SHP77 (cell line): ENCODE measurements at regions not wholly inside any gene's neighbourhood (a gene's known extent, or its start where the extent isn't known, plus 50 kb on each side); places are given as distances from the start of the nearest gene placed in this dataset.
A peak's percentile ranks its signal among the peaks of the same experiment; 100 is the strongest.
"Not testable (repeated sequence)": the region's sequence is repeated elsewhere in the genome, so short reads cannot be mapped to it uniquely, and the experiment has no call there.

ENCODE experiments used
- DNase-seq, 2 experiments: peaks; one replicate each; lab custom pipeline; 2025; lab: John Stamatoyannopoulos, UW

DNA sequence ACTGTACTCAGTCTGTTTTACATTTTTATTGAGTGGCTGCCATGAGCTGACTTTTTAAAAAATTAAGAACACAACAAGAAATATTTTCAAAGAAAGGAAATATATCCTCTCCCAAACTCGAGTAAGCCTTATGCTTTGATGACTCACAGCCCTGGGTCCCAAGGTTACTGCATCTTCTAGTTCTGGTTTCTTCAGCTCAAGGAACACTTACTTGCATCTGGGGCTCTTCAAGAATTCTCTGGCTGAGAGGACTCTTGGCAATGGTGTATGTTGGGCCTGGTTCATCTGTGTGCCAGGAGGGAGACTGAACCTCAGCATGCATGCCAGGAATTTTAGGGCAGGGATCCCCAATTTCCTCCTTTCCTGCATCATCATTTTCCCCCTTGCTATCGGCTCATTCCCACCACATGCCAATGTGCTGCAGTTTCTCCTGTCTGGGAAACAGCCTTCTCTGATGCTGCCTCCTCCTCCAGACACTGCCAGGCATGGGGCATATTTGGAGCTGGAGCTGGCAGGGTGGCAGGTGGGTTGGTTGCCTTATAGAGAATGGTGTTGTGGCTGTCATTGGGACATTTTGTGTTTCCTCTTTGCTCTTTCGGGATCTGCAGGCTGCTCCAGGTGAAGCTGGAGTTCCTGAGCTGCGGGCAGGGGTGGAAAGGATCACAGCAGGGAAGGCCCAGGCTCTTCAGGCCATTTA is 192.2 kb upstream of the HS6ST1 start:
- no peak for DNase-seq

GRCh38 chr2:128511731-128512378 is 193.2 kb upstream of the HS6ST1 start:
- no peak for DNase-seq

DNA sequence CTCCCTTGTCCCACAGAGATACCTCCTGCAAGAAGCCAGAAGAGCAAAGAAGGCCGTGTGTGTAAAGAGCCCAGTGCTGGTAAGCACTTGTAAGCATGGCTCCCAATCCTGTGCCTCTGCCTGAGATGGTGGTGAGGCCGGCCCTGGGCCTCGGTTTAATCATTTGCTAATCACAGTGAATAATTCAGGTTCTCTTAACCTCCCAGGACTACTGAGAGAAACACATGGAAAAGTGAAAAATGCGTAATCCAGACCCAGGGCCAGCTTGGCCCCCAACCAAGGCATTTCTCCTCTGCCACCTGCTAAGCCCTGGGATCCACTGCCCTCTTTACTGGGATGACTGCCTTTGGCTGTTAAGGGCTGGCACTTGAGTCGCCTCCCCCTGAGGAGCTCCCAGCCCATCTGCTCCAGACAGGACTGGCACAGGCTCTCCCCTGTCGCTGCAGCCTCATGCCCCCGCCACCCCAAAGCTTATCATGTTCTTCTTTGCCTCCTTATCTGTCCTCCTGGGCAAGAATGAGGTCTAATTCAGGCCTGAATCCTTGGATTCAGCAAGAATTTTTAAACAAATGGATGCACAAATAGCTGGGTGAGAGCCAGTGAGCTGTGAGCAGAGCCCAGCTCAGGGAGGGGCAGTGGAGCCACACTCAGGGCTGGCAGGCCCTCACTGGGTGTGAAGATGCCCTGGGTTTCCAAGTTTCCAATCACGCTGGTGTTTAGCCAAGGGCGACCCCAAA is 193.9 kb upstream of the HS6ST1 start:
- no peak for DNase-seq

DNA sequence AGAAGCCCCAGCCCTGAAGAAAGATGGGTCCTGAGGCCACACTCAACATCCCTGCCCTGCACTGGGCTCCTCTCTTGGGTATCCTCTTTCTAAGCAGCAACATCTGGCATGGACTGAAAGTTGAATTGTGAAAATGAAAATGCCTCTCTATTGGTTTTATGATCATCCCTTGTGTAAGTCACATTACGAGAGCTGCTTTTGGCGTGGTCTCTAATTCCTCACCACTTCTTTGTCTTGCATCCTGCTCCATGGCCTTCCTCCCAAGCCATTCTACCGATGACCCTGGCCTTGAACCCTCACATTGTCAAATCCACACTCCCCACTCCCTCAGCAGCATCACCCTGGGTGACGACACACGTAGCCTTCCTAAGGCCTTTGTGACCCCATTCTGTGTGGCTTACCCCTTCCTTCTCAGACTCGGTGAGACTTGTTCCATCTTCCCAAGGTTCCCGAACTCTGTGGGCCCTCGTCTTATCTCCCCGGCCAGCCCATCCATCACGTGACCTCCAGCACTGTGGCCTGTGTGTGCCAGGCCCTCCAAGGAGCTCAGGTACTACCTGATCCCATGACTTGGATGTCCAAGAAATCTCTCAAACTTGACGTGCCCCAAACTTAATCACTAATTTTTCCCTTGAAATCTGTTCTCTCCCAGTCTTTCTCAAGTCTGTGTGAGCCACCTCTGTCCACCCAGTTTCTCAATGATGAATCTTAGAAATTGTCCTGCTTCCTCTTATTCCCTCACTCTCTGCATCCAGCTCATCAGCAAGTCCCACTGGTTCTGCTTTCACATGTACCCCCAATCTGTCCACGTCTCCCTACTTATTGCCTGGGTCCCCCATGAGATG is 194.7 kb upstream of the HS6ST1 start:
- no peak for DNase-seq

DNA sequence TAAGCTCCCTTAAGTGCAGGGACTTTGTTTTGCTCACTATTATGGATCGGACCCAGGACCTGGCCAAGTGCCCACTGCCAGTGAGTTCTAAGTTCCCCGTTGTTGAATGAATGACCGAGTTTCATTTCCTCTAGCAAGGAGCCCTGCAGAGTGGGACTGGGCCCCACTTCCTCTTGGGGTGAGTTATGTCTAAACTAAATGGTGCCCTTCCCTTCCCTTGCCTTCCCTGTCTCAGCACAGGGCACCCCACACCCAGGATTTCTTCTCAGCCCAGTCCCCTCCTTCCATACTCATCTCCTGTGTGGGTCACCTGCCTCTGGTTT is 195.3 kb upstream of the HS6ST1 start:
- no peak for DNase-seq

DNA sequence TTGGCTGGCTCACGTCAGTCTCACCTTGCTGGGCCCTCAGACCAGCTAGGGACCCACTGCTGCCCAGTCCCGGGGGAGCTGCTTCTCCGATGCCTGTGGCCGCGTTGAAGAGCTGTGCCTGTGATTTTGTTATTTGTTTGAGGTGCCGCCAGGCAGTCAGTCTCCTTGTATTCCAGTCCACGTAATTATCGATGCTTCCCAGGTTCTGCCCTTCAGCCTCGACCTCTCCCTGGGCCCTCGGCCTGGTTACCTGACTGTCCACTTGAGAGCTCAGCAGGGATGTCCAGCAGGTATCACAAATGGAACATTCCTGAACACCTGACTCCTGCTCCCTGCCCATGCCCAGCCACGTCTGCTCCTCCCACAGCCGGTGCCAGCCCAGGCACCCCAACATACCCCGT is 195.9 kb upstream of the HS6ST1 start:
- DNase-seq: no peak

GRCh38 chr2:128516938-128517337 is 198.3 kb upstream of the HS6ST1 start:
- DNase-seq: no peak

GRCh38 chr2:128519028-128519427 is 200.4 kb upstream of the HS6ST1 start:
- DNase-seq: not testable (repeated sequence)

- DNase-seq: no peak
Observed at GRCh38 chr2:128519517-128520215, 201.0 kb upstream of the HS6ST1 start.

DNA sequence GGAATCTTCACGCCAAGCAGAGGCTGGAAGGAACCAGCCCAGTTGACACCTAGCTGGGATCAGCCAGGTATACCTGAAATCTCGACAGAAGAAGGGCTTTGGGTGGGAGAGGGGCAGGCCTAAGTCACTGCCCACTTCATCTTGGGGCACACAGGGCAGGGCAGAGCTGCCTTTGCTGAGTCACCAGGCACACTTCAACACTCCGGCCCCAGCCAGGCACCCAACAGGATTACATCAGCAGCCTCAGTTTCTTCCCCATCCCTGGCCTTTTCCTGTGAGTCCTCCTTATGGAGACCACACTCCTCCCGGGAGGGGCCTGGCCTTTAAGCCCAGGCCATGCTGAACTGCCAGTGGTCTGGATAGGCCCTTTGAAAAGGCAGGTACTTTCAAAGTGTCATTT is 201.7 kb upstream of the HS6ST1 start:
- no peak for DNase-seq

DNA sequence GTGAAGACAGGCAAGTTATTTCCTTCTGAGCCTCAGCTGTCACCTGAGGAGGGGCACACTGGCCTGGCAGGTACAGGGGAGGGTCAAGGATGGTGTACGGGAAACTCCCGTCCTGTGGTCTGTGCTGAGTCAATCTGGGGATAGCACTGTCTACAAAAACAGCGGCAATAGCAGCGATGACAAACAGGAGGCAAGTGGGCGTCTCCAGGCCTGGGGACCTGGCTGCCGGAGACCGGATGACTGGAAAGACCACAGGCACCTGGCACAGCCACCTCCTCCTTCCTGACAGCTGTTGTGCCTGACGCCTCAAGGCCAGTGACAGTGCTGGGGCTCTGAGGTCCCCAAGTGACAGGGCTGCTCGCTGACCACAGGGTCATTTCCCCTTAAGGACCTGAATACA is 202.1 kb upstream of the HS6ST1 start:
- DNase-seq: peak in 1 of 2 experiments; percentile 26

- no peak for DNase-seq
Observed at GRCh38 chr2:128521482-128521881, 202.8 kb upstream of the HS6ST1 start.

DNA sequence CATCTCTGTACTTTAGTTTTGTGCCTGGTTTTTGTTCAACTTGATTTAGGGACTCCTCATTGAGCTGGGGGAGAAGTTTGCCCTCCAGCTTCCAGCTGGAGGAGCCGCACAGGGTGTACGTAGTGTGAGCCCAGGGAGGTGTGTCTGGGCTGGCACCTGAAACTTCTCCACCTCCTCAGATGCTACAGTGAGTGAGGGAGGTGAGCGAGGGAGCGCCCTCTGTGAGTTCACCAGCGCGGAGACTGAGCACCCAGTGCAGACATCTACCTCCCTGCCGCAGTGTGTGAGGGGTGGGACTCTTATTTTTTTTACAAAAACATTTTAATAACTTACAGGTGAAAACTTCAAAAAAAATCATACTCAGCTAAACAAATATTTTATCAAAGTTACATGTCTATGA is 204.2 kb upstream of the HS6ST1 start:
- no peak for DNase-seq

- DNase-seq: no peak
Observed at GRCh38 chr2:128523457-128523856, 204.8 kb upstream of the HS6ST1 start.

DNA sequence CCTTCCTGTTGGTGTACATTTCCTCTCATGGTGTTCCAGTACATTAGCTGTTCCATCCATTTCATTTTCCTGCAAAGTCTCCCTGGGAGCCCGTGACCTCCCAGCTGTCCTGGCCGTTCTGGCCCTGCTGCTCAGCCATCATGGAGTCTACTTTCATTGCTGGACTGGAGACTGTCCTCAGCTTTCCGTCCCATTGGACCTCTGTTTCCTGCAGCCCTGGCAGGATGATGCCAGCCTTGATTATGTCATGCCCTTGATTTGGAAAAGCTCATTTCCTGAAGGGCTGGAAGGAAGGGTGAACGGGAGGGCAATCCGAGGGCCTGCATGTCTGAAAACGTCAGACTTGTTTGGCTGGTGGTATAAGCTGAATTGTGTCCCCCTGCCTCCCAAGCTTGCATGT is 205.5 kb upstream of the HS6ST1 start:
- no peak for DNase-seq

- no peak for DNase-seq
Observed at GRCh38 chr2:128525653-128526052, 207.0 kb upstream of the HS6ST1 start.

GRCh38 chr2:128526455-128526976 is 207.8 kb upstream of the HS6ST1 start:
- DNase-seq: no peak

DNA sequence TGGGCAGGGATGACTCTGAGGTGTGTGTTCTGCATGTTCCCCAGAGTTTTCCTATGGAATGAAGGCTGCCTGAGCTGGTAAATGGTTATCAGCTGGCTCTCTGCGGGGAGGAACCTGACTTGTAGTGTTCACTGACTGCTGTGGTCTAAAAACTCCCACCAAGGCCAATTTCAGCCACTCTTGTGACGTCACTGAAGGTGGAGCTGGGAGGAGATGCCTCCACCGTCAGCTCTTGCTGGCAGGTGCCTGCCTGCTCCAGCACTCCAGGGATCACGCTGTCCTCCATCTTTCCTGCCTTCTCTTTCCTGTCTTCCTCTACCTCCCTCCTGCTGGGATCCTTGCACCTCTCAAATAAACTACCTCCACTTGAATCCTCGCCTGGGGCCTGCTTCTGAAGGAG is 209.5 kb upstream of the HS6ST1 start:
- DNase-seq: no peak

DNA sequence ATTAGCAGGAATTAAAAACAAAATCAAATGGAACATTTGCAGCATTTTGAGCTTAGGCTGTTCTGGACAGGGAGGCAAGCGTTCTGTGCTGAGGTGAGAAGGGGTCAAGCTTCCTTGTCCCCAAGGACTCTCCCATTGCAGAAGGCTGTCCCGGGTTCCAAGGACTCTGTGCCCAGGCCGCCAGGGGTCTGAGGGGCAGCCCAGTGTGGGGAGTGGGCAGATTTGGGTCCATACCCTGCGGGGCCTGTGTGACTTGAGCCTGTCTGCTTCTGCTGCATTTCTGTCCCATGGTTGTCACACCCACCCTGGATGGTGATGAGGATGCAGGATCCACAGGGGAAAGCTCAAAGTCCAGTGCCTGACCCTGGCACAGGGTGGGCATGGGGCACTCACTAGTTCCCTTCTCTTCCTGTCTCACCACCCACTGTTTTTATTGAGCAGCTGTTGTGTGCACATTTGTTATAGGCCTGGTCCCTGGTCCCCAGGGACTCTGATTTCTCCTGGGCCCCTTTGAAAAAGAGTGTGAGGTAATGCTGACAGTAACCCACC is 211.4 kb upstream of the HS6ST1 start:
- DNase-seq: no peak

DNA sequence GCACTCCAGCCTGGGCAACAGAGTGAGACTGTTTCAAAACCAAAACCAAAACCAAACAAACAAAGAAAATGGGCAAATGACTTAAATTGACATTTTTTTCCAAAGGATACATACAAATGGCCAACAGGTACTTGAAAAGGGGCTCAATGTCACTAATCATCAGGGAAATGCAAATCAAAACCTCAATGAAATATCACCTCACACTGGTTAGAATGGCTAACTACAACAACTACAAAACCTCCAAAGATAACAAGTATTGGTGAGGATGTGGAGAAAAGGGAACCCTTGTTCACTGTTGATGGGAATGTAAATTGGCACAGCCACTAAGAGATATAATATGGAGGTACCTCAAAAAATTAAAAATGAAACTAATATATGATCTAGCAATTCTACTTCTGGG is 213.2 kb upstream of the HS6ST1 start:
- no peak for DNase-seq

GRCh38 chr2:128533101-128533500 is 214.4 kb upstream of the HS6ST1 start:
- no peak for DNase-seq
